Liver (tissue), 7 donors: ENCODE measurements at regions not wholly inside any gene's neighbourhood (a gene's known extent, or its start where the extent isn't known, plus 50 kb on each side); places are given as distances from the start of the nearest gene placed in this dataset.

ENCODE experiments used
- DNase-seq: peaks from one replicate; pipeline ENCODE4 v3.0.0-alpha.2; 2017; ENCODE audit warnings: low spot score
- H3K27ac ChIP-seq, 2 donors: one replicate each; pipeline ENCODE4 v1.7.0; 2013; ENCODE audit warnings: inconsistent platforms in 2 of 2, low read length in 2 of 2, control low read depth in 1 of 2, low read depth in 1 of 2, mild to moderate bottlenecking in 1 of 2
- H3K27me3 ChIP-seq, 4 donors: one replicate each; pipeline versions ENCODE4 v1.6.1 to v1.7.0; 2013; ENCODE audit warnings: low read length in 3 of 4, inconsistent platforms in 1 of 4, mild to moderate bottlenecking in 1 of 4, moderate library complexity in 1 of 4; ENCODE audit not compliant: control insufficient read depth in 4 of 4, insufficient read depth in 4 of 4
- H3K36me3 ChIP-seq, 4 donors: one replicate each; pipeline versions ENCODE4 v1.6.1 to v1.7.0; 2013; ENCODE audit warnings: low read length in 3 of 4, mild to moderate bottlenecking in 3 of 4, low read depth in 1 of 4, moderate library complexity in 1 of 4; ENCODE audit not compliant: control insufficient read depth in 4 of 4, insufficient read depth in 3 of 4
- H3K4me1 ChIP-seq, 4 donors: one replicate each; pipeline versions ENCODE4 v1.6.1 to v1.7.0; 2013; ENCODE audit warnings: low read length in 3 of 4, mild to moderate bottlenecking in 3 of 4, moderate library complexity in 1 of 4; ENCODE audit not compliant: control insufficient read depth in 4 of 4, insufficient read depth in 4 of 4
- H3K4me3 ChIP-seq, 3 donors: one replicate each; pipeline versions ENCODE4 v1.6.1 to v1.7.0; 2013; ENCODE audit warnings: low read length in 3 of 3, control low read depth in 1 of 3, low read depth in 1 of 3, mild to moderate bottlenecking in 1 of 3
- H3K9ac ChIP-seq, 2 donors: one replicate each; pipeline ENCODE4 v1.7.0; 2013; ENCODE audit warnings: low read length in 2 of 2, mild to moderate bottlenecking in 2 of 2, moderate library complexity in 2 of 2, control low read depth in 1 of 2, low read depth in 1 of 2
- H3K9me3 ChIP-seq, 4 donors: one replicate each; pipeline versions ENCODE4 v1.6.1 to v1.7.0; 2013; ENCODE audit warnings: low read length in 3 of 4; ENCODE audit not compliant: control insufficient read depth in 4 of 4
- ATF3 ChIP-seq: IDR thresholded peaks from 2 replicates; pipeline ENCODE4 v1.6.1; 2016; ENCODE audit warnings: antibody characterized with exemption
- FOXA1 ChIP-seq: IDR thresholded peaks from 2 replicates; pipeline ENCODE4 v1.6.1; 2016; ENCODE audit warnings: antibody characterized with exemption
- FOXA2 ChIP-seq: IDR thresholded peaks from 2 replicates; pipeline ENCODE4 v1.6.1; 2016; ENCODE audit warnings: antibody characterized with exemption
- GABPA ChIP-seq, 2 donors: IDR thresholded peaks in 1 of 2; conservative IDR thresholded peaks in 1 of 2; 2 replicates each; pipeline ENCODE4 v1.6.1; 2016; ENCODE audit warnings: antibody characterized with exemption in 2 of 2, mild to moderate bottlenecking in 1 of 2, moderate library complexity in 1 of 2
- HNF4G ChIP-seq: IDR thresholded peaks from 2 replicates; pipeline ENCODE4 v1.6.1; 2016; ENCODE audit warnings: antibody characterized with exemption
- JUND ChIP-seq, 2 donors: IDR thresholded peaks; 2 replicates each; pipeline ENCODE4 v1.6.1; 2016; ENCODE audit warnings: antibody characterized with exemption in 2 of 2
- MAX ChIP-seq: IDR thresholded peaks from 2 replicates; pipeline ENCODE4 v1.6.1; 2016; ENCODE audit warnings: antibody characterized with exemption
- NR2F2 ChIP-seq: IDR thresholded peaks from 2 replicates; pipeline ENCODE4 v1.6.1; 2016; ENCODE audit warnings: antibody characterized with exemption
- REST ChIP-seq: IDR thresholded peaks from 2 replicates; pipeline ENCODE4 v1.6.1; 2016; ENCODE audit warnings: antibody characterized with exemption, mild to moderate bottlenecking
- TAF1 ChIP-seq: conservative IDR thresholded peaks from 2 replicates; pipeline ENCODE4 v1.6.1; 2016; ENCODE audit warnings: antibody characterized with exemption, mild to moderate bottlenecking
- YY1 ChIP-seq: IDR thresholded peaks from 2 replicates; pipeline ENCODE4 v1.6.1; 2016; ENCODE audit warnings: antibody characterized with exemption, mild to moderate bottlenecking
- ZBTB33 ChIP-seq: IDR thresholded peaks from 2 replicates; pipeline ENCODE4 v1.6.1; 2016; ENCODE audit warnings: antibody characterized with exemption
- WGBS: extraction: QIAGEN DNeasy Blood & Tissue Kit; methylation state at CpG from one replicate; pipeline ENCODE4 v1.1.7; 2013; 5-methylcytosine and 5-hydroxymethylcytosine counted together
- donor health status: healthy.
- donor health status: healthy.
- donor health status: healthy.
- donor health status: healthy.

GRCh38 chr3:31456373-31456772 is 76.4 kb upstream of the STT3B start:
- Histone ChIP-seq H3K9me3 (no peaks in the 10 kb centered on the region), H3K9ac (no peak overlapping the region), H3K4me1 (no peaks in the 10 kb centered on the region), H3K36me3 (no peaks in the 10 kb centered on the region), H3K27me3 (no peaks in the 10 kb centered on the region), H3K27ac (no peak overlapping the region), H3K4me3 (no peak overlapping the region)
- WGBS: 86% methylated on average over 3 of the region's 3 CpGs
- TF ChIP-seq HNF4G: no peak
- TF ChIP-seq YY1: no peak
- TF ChIP-seq REST: no peak
- TF ChIP-seq FOXA2: no peak
- TF ChIP-seq FOXA1: no peak
- TF ChIP-seq GABPA (IDR thresholded peaks at IDR 0.05 in 1 of 2, conservative IDR thresholded peaks at IDR 0.05 in 1 of 2): no peak
- TF ChIP-seq MAX: no peak
- no peak for DNase-seq

- no peak overlapping the region for H3K9ac ChIP-seq
- TF ChIP-seq REST: no peak
- H3K4me1 ChIP-seq: no peaks in the 10 kb centered on the region
- H3K27ac ChIP-seq: no peak overlapping the region
- DNase-seq: no peak
- no peaks in the 10 kb centered on the region for H3K27me3 ChIP-seq
- 95% methylated on average over 2 of the region's 2 CpGs for WGBS
- H3K36me3 ChIP-seq: no peaks in the 10 kb centered on the region
- H3K4me3 ChIP-seq: no peak overlapping the region
- no peaks in the 10 kb centered on the region for H3K9me3 ChIP-seq
These were observed 71.3 kb upstream of the STT3B start for GRCh38 chr3:31461426-31461825.

GRCh38 chr3:31462050-31462569 is 70.6 kb upstream of the STT3B start:
- Histone ChIP-seq H3K27me3 (no peaks in the 10 kb centered on the region), H3K9me3 (no peaks in the 10 kb centered on the region), H3K4me3 (no peak overlapping the region), H3K4me1 (no peaks in the 10 kb centered on the region), H3K27ac (no peak overlapping the region), H3K9ac (no peak overlapping the region), H3K36me3 (no peaks in the 10 kb centered on the region)
- DNase-seq: no peak
- 56% methylated on average over 4 of the region's 4 CpGs for WGBS
- TF ChIP-seq YY1 (no peak), REST (no peak), HNF4G (no peak), FOXA1 (no peak), JUND (IDR thresholded peaks at IDR 0.05) (no peak), MAX (no peak), ZBTB33 (no peak), TAF1 (no peak), NR2F2 (no peak), ATF3 (no peak)
